Mucosa of gallbladder (tissue), 1 donor: ENCODE measurements at regions not wholly inside any gene's neighbourhood (a gene's known extent, or its start where the extent isn't known, plus 50 kb on each side); places are given as distances from the start of the nearest gene placed in this dataset.
"Not testable (repeated sequence)": the region's sequence is repeated elsewhere in the genome, so short reads cannot be mapped to it uniquely, and the experiment has no call there.

ENCODE experiments used
- DNase-seq: peaks from one replicate; pipeline ENCODE4 v3.0.0-alpha.2; 2020; ENCODE audit warnings: low spot score
- donor health status: DM: no; HTN: no; CAD: no.

- no peak for DNase-seq
Measured at GRCh38 chr20:26216025-26216424, 519.4 kb upstream of the ZNF337 start.

DNA sequence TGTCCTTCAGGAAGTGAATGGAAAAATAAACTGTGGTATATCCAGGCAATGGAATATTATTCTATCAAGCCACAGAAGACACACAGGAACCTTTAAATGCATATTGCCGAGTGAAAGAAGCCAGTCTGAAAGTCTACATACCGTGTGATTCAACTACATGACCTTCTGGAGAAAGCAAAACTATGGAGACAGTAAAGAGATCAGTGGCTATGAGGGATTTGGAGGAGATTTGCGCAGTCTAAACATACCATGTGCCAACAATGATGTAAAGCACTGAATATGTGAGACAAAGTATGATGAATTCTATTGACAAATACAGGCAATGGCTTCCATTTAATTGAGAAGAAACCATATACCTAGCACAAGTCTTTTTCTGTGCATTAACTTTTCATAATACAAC lies 518.3 kb upstream of the ZNF337 start:
- no peak for DNase-seq

GRCh38 chr20:26209171-26209941 lies 512.7 kb upstream of the ZNF337 start:
- DNase-seq = no peak

- no peak for DNase-seq
Measured at GRCh38 chr20:26208296-26209091, 511.8 kb upstream of the ZNF337 start.

- DNase-seq = not testable (repeated sequence)
Measured at GRCh38 chr20:26207967-26208295, 511.3 kb upstream of the ZNF337 start.

DNA sequence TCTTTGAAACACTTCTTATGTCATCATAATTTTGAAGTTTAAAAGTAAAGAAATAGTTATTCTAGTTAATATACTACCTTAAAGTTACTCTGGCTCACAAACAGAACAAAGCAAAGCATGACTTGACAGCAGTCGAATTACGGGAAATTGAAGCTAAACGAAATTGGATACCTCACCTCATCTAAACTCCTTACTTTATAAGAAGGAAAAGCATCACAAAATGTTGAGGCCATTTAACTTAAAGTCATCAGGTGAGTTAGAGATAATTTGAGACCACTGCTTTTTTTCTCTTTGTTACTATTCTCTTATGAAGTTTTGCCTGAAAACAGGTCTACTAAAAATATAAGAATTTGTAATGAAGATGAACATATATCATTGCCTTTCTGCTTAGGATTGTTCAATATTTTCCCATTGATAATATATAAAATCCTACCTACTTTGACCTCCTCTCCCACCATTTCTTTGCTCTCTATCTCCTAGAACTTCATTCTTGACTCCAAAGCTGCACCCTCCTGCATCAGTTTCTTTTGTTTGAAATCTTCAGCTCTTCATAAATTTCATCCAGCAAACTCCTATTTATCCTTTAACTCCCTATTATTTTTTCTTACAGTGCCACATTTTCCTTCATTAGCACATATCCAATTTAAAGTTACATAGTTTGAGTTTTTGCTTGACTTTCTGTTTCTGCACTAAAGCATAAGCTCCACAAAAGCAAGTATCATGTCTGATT lies 510.7 kb upstream of the ZNF337 start:
- DNase-seq = no peak

GRCh38 chr20:26205350-26205749 lies 508.7 kb upstream of the ZNF337 start:
- no peak for DNase-seq

- DNase-seq = not testable (repeated sequence)
Measured at GRCh38 chr20:26201026-26201425, 504.4 kb upstream of the ZNF337 start.

DNA sequence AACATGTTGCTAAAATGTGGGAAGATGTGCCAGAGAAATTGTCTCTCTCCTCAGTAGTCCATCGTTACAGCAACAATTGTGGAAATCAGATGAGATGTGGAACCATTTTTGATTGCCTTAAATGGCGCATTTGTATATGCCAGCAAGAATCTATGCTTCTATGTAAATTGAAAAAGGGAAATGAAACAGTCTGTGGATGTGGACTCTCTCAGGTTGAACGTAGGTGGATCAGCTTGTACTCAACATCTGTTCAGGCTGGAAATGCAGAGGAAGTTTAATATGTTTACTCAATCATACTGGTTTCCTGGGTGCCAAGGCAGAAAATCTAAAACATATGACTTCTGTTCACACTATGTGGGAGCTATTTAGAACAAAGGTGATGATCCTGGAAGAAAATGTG lies 490.7 kb upstream of the ZNF337 start:
- DNase-seq = not testable (repeated sequence)

GRCh38 chr20:26183720-26184119 lies 487.1 kb upstream of the ZNF337 start:
- not testable (repeated sequence) for DNase-seq

DNA sequence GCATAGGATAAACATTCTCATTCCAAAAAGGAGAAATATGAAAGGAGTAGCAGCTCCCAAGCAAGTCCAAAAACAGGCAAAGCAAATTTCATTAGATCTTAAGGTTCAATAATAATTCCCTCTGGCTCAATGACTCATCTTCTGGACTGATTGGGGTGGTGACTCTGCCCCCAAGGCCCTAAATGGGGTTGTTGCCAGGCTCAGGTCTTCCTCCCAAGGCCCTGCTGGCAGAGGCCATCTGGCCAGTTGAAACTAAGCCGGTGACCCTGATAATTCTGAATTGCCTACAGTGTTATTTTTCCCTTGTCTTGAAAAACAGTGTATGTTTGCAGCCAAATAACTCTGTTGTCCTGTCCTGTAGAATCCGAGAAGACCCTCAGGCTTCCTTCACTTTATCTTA lies 484.7 kb upstream of the ZNF337 start:
- not testable (repeated sequence) for DNase-seq

GRCh38 chr20:26171875-26172274 lies 475.2 kb upstream of the ZNF337 start:
- DNase-seq = not testable (repeated sequence)

DNA sequence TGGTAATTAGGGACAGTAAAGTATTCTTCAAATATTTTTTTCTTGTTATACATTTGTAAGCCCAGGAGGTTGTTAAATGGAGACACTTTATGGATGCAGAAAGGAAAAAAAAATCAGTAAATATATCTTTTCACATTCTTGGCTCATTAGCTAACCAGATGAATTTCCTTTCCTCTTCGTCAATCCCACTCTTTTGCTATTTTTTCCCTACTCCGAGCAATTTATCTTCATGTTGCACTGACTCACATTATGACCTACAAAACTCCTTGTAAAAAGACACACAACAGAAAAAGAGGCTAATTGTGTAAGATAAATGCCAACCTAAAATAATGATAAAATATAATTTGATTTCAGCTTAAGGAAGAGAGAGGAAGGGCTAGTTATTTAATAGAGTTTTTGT lies 472.9 kb upstream of the ZNF337 start:
- DNase-seq = no peak

GRCh38 chr20:26167499-26167898 lies 470.8 kb upstream of the ZNF337 start:
- no peak for DNase-seq

GRCh38 chr20:26163890-26164289 lies 467.2 kb upstream of the ZNF337 start:
- DNase-seq = no peak

DNA sequence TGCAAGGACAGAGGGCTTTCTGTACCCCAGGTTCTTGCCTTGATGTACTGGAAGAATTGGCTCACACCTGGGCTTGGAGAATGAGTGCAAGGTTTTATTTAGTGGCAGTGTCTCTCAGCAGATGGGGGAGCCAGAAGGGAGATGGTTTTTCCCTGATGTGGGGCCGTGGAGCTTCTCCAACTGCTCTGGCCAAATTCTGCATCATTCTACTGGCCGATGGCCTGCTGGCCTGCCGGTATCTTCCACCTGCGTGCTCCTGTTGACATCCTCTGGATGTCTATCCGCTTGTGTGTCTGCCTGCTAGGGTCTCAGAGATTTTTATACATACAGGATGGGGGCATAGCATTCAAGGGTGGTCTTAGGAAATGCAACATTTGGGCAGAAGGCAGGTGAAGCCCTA lies 466.5 kb upstream of the ZNF337 start:
- DNase-seq = not testable (repeated sequence)

DNA sequence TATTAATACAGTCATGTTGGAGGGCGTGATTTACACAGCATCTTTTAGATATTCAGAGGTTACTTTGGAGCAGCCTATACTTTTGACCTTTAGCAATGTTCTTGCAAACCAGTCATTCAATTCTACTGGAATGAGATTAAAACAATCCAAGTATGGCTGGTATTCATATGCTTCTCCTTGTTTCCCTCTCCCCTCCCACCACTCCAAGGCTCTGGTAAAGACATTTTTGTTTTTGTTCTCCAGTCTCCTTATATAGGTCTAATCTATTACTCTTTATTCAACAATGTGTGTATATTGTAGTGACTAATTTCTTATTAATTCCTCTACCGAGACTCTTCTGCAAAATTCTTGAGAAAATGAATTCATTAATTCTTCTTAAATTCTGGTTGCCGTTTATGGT lies 465.1 kb upstream of the ZNF337 start:
- DNase-seq = not testable (repeated sequence)

GRCh38 chr20:26160916-26161315 lies 464.3 kb upstream of the ZNF337 start:
- not testable (repeated sequence) for DNase-seq

- DNase-seq = no peak
Measured at GRCh38 chr20:26154224-26154623, 457.6 kb upstream of the ZNF337 start.

DNA sequence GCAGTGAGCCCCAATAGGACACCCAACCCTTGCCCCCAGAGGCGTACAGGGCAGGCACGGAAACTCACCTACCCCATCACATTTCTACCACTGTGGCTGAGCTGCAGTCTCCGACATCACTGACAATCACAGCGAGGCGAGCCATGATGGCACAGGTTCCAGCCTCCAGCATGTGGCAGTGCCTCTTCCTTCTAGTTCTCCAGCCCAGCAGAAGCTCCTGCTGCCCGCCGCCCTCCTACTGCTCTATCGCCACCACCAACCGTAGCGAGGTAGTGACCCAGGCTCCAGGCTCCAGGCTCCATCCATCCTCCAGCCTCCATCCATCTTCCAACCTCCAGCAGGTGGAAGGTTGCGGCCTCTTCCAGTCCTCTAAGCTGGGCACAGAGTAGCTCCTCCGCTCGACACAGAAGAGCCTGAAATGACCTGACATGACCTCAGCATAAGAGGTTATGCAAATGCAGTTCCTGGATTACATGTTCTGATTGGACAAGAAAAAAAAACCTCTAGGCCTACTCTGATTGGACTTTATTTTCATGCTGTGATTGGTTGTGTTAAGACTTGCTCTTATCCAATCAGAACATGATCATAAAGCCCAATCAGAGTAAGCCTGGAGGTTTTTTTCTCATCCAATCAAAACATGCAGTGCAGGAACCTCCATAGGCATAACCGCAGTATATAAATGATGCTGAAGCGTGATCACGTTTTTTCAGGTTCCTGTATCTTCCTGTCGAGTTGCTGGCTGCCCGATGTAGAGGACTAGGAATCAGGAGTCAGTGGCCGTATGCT lies 438.9 kb upstream of the ZNF337 start:
- DNase-seq = no peak

DNA sequence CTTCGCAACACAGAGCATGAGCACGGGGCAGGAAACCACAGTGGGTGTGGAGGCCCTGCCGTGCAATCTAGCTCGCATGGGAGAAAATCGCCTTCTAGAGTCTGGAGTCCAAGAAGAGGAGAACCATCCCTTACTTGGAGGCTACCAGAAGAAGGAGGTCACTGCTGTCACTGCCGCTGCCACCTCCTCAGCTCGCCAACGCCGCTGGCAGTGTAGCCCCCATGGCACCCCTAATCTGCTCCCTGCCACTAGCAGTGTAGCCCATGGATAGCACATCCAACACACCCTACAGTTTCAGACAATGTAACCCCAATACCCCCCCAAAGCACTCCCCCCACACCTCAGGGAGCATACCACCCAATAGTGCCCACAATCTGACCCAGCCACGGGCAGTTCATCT lies 438.0 kb upstream of the ZNF337 start:
- no peak for DNase-seq

GRCh38 chr20:26133794-26134193 lies 437.1 kb upstream of the ZNF337 start:
- DNase-seq = not testable (repeated sequence)
